ENCODE measurements at regions not wholly inside any gene's neighbourhood (a gene's known extent, or its start where the extent isn't known, plus 50 kb on each side); places are given as distances from the start of the nearest gene placed in this dataset.

GRCh38 chr5:124519396-124519795 is 227.0 kb downstream of the ZNF608 start:
- TF ChIP-seq EZH2 (IDR thresholded peaks at IDR 0.05) (no peak), POLR2AphosphoS5 (IDR thresholded peaks at IDR 0.05; ENCODE audit: borderline replicate concordance, low read depth, low read length) (no peak), FOXP2 (optimal IDR thresholded peaks at IDR 0.05; ENCODE audit: control extremely low read depth, extremely low read length, insufficient read depth) (no peak)
